ENCODE measurements at regions not wholly inside any gene's neighbourhood (a gene's known extent, or its start where the extent isn't known, plus 50 kb on each side); places are given as distances from the start of the nearest gene placed in this dataset.
"Not testable (repeated sequence)": the region's sequence is repeated elsewhere in the genome, so short reads cannot be mapped to it uniquely, and the experiment has no call there.

GRCh38 chr22:48499456-48500425 is 1327.9 kb downstream of the BRD1 start:
- H3K9ac ChIP-seq, result no peak overlapping the region
- no peak overlapping the region for H3K27ac ChIP-seq
- no peak overlapping the region for H2AFZ ChIP-seq
- no peak overlapping the region for H3K4me3 ChIP-seq
- DNase-seq, result no peak
- WGBS, 2 experiments (ENCODE audit: low coverage in 1 of 2, low lambda C conversion rate in 2 of 2, missing lambda C conversion rate in 2 of 2), result 78 to 79% methylated on average over 26 of the region's 26 CpGs
- no peaks in the 10 kb centered on the region for H3K36me3 ChIP-seq (ENCODE audit: low read depth)
- no peaks in the 10 kb centered on the region for H3K27me3 ChIP-seq (replicated peaks; ENCODE audit: insufficient read depth)
- no peaks in the 10 kb centered on the region for H3F3A ChIP-seq (ENCODE audit: insufficient read depth)
- H3K4me2 ChIP-seq (ENCODE audit: unreplicated experiment), result no peak overlapping the region
- no peak for TF ChIP-seq EZH2phosphoT487 (IDR thresholded peaks at IDR 0.05; ENCODE audit: insufficient read depth, low read depth)
- no peaks in the 10 kb centered on the region for H3K9me2 ChIP-seq (ENCODE audit: insufficient read depth)
- no peaks in the 10 kb centered on the region for H3K9me3 ChIP-seq (ENCODE audit: low read depth)
- no peaks in the 10 kb centered on the region for H3K79me2 ChIP-seq (ENCODE audit: insufficient read depth)
- H3K4me1 ChIP-seq (ENCODE audit: insufficient read depth), result no peaks in the 10 kb centered on the region
- H4K20me1 ChIP-seq (ENCODE audit: insufficient read depth), result no peaks in the 10 kb centered on the region
- in situ Hi-C loops (cut with MboI), result loop anchor here (25.0 kb wide), 1 partner anchor 1662 kb away; no protein-coding TSS in a partner anchor

DNA sequence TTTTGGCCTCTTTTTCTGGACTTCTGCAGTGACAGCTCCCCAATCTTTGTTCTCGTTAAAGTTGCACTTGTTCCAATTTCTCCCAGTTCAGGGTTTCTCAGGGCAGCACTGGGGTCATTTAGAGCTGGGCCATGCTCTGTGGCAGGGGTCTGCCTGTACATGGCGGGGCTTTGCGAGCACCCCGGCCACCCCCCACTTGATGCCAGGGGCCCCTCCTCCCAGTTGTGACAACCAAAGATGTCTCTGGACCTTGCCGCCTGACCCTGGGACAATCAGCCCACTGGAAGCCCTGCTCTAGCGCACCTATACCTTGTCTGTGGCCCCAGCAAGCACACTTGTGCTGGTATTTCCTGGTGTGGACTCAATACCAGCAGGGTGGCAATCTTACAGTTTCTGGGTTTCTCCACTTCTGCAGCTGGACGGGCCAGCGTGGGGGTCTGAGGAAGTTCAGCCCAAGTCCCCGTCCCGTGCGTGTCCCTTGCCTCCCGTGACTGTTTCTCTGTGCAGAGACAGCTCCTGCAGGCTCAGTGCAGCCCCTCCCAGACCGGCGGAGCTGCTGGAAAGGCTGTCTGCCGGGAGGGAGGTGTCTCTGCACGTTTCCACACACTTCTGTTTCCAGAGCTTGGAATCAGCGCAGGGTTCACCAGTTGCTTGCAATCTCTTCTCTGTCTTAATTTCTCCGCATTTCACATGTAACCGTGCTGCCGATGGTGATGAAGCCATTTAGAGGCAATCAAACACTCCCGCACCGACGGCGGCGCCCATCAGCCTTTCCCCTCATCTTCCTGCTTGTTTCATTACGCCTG is 1328.9 kb downstream of the BRD1 start:
- Histone ChIP-seq H4K20me1 (ENCODE audit: insufficient read depth) (no peaks in the 10 kb centered on the region), H3K9me3 (ENCODE audit: low read depth) (no peaks in the 10 kb centered on the region), H3K27ac (no peak overlapping the region), H3K36me3 (ENCODE audit: low read depth) (no peaks in the 10 kb centered on the region), H3F3A (ENCODE audit: insufficient read depth) (no peaks in the 10 kb centered on the region), H3K9me2 (ENCODE audit: insufficient read depth) (no peaks in the 10 kb centered on the region), H3K27me3 (replicated peaks; ENCODE audit: insufficient read depth) (no peaks in the 10 kb centered on the region), H3K4me3 (no peak overlapping the region), H2AFZ (no peak overlapping the region), H3K9ac (no peak overlapping the region), H3K79me2 (ENCODE audit: insufficient read depth) (no peaks in the 10 kb centered on the region), H3K4me1 (ENCODE audit: insufficient read depth) (no peaks in the 10 kb centered on the region), H3K4me2 (ENCODE audit: unreplicated experiment) (no peak overlapping the region)
- TF ChIP-seq EZH2phosphoT487 (IDR thresholded peaks at IDR 0.05; ENCODE audit: insufficient read depth, low read depth), result no peak
- TF ChIP-seq EZH2 (IDR thresholded peaks at IDR 0.05; ENCODE audit: insufficient read depth, poor library complexity, severe bottlenecking), result no peak
- WGBS, 2 experiments (ENCODE audit: low coverage in 1 of 2, low lambda C conversion rate in 2 of 2, missing lambda C conversion rate in 2 of 2), result 54 to 61% methylated on average over 25 to 26 of the region's 26 CpGs
- no peak for DNase-seq
- in situ Hi-C loops (cut with MboI), result loop anchor here (25.0 kb wide), 1 partner anchor 1661 kb away; no protein-coding TSS in a partner anchor

GRCh38 chr22:48497743-48498520 is 1329.7 kb downstream of the BRD1 start:
- WGBS, 2 experiments (ENCODE audit: low coverage in 1 of 2, low lambda C conversion rate in 2 of 2, missing lambda C conversion rate in 2 of 2), result 69 to 87% methylated on average over 2 to 13 of the region's 16 CpGs
- H3K79me2 ChIP-seq (ENCODE audit: insufficient read depth); H3K4me3 ChIP-seq; DNase-seq; H3K36me3 ChIP-seq (ENCODE audit: low read depth); H3K4me1 ChIP-seq (ENCODE audit: insufficient read depth); H3K4me2 ChIP-seq (ENCODE audit: unreplicated experiment); H3F3A ChIP-seq (ENCODE audit: insufficient read depth); H2AFZ ChIP-seq; H3K9ac ChIP-seq; H4K20me1 ChIP-seq (ENCODE audit: insufficient read depth); H3K27me3 ChIP-seq (replicated peaks; ENCODE audit: insufficient read depth); H3K9me2 ChIP-seq (ENCODE audit: insufficient read depth); H3K9me3 ChIP-seq (ENCODE audit: low read depth); H3K27ac ChIP-seq: not testable (repeated sequence)
- in situ Hi-C loops (cut with MboI), result loop anchor here (25.0 kb wide), 1 partner anchor 1661 kb away; no protein-coding TSS in a partner anchor

GRCh38 chr22:48496987-48497650 is 1330.6 kb downstream of the BRD1 start:
- in situ Hi-C loops (cut with MboI), result loop anchor here (25.0 kb wide), 1 partner anchor 1660 kb away; no protein-coding TSS in a partner anchor
- 93 to 95% methylated on average over 19 to 28 of the region's 30 CpGs for WGBS, 2 experiments (ENCODE audit: low coverage in 1 of 2, low lambda C conversion rate in 2 of 2, missing lambda C conversion rate in 2 of 2)
- no peak overlapping the region for H3K9ac ChIP-seq
- TF ChIP-seq EZH2 (IDR thresholded peaks at IDR 0.05; ENCODE audit: insufficient read depth, poor library complexity, severe bottlenecking) (no peak), EZH2phosphoT487 (IDR thresholded peaks at IDR 0.05; ENCODE audit: insufficient read depth, low read depth) (no peak)
- H4K20me1 ChIP-seq (ENCODE audit: insufficient read depth), result no peaks in the 10 kb centered on the region
- no peak for DNase-seq
- no peaks in the 10 kb centered on the region for H3K9me3 ChIP-seq (ENCODE audit: low read depth)
- H3F3A ChIP-seq (ENCODE audit: insufficient read depth), result no peaks in the 10 kb centered on the region
- no peaks in the 10 kb centered on the region for H3K27me3 ChIP-seq (replicated peaks; ENCODE audit: insufficient read depth)
- no peaks in the 10 kb centered on the region for H3K4me1 ChIP-seq (ENCODE audit: insufficient read depth)
- H3K36me3 ChIP-seq (ENCODE audit: low read depth), result no peaks in the 10 kb centered on the region
- no peaks in the 10 kb centered on the region for H3K79me2 ChIP-seq (ENCODE audit: insufficient read depth)
- H3K4me2 ChIP-seq (ENCODE audit: unreplicated experiment), result no peak overlapping the region
- H3K9me2 ChIP-seq (ENCODE audit: insufficient read depth), result no peaks in the 10 kb centered on the region
- H3K27ac ChIP-seq, result no peak overlapping the region
- H2AFZ ChIP-seq, result no peak overlapping the region
- no peak overlapping the region for H3K4me3 ChIP-seq
